ENCODE measurements at regions not wholly inside any gene's neighbourhood (a gene's known extent, or its start where the extent isn't known, plus 50 kb on each side); places are given as distances from the start of the nearest gene placed in this dataset.

GRCh38 chr16:16988963-16989362 lies 481.8 kb downstream of the XYLT1 start (continued):
- TF ChIP-seq ZNF416 (CRISPR knock-in tag; IDR thresholded peaks at IDR 0.05) (no peak), ZNF121 (CRISPR knock-in tag; IDR thresholded peaks at IDR 0.05) (no peak), NFATC4 (CRISPR knock-in tag; IDR thresholded peaks at IDR 0.05) (no peak)

GRCh38 chr16:16989368-16989767 lies 481.4 kb downstream of the XYLT1 start:
- DNase-seq (ENCODE audit: low spot score) (no peak), ATAC-seq (no peak)
- Mint-ChIP-seq H3K4me1 (0 out of 2 replicates have a peak, but pooled peaks cover 8% of the 10 kb centered on the region), H3K9me3 (peaks cover 8% of the 10 kb centered on the region), H3K36me3 (no peaks in the 10 kb centered on the region), H3K27me3 (ENCODE audit: low read depth) (no peaks in the 10 kb centered on the region), H3K4me3 (no peak overlapping the region), H3K27ac (no peak overlapping the region)
- CTCF ChIA-PET = no interaction called here
- TF ChIP-seq ZNF423 (CRISPR knock-in tag; IDR thresholded peaks at IDR 0.05) = no peak
- no peak for TF ChIP-seq CBFB (CRISPR knock-in tag; IDR thresholded peaks at IDR 0.05; ENCODE audit: low read depth)
- no peak for TF ChIP-seq ZNF281 (CRISPR knock-in tag; IDR thresholded peaks at IDR 0.05)
- no peak for TF ChIP-seq IRF2 (CRISPR knock-in tag; IDR thresholded peaks at IDR 0.05; ENCODE audit: borderline replicate concordance, low read depth)
- TF ChIP-seq NR3C1 (CRISPR knock-in tag; conservative IDR thresholded peaks at IDR 0.05; ENCODE audit: low read depth) = no peak
- no peak for TF ChIP-seq ATF3 (CRISPR knock-in tag; conservative IDR thresholded peaks at IDR 0.05)
- no peak for TF ChIP-seq PRDM15 (CRISPR knock-in tag; IDR thresholded peaks at IDR 0.05)
- TF ChIP-seq ZNF219 (CRISPR knock-in tag; IDR thresholded peaks at IDR 0.05; ENCODE audit: borderline replicate concordance) = no peak
- TF ChIP-seq SMAD4 (CRISPR knock-in tag; IDR thresholded peaks at IDR 0.05) = no peak
- no peak for TF ChIP-seq CREB1 (CRISPR knock-in tag; IDR thresholded peaks at IDR 0.05)
- no peak for TF ChIP-seq ZNF396 (CRISPR knock-in tag; IDR thresholded peaks at IDR 0.05; ENCODE audit: borderline replicate concordance)
- no peak for TF ChIP-seq NR1H2 (CRISPR knock-in tag; IDR thresholded peaks at IDR 0.05)
- no peak for TF ChIP-seq HMGA2 (CRISPR knock-in tag; IDR thresholded peaks at IDR 0.05)
- TF ChIP-seq HMGXB4 (CRISPR knock-in tag; IDR thresholded peaks at IDR 0.05) = no peak
- POLR2A ChIA-PET = no interaction called here

- no peak for ATAC-seq
- H3K27me3 Mint-ChIP-seq (ENCODE audit: low read depth) = no peaks in the 10 kb centered on the region
- no peaks in the 10 kb centered on the region for H3K36me3 Mint-ChIP-seq
- POLR2A ChIA-PET = no interaction called here
- H3K4me3 Mint-ChIP-seq = no peak overlapping the region
- H3K9me3 Mint-ChIP-seq = no peaks in the 10 kb centered on the region
- H3K4me1 Mint-ChIP-seq = 0 out of 2 replicates have a peak, but pooled peaks cover 11% of the 10 kb centered on the region
- no peak overlapping the region for H3K27ac Mint-ChIP-seq
- DNase-seq (ENCODE audit: low spot score) = no peak
- CTCF ChIA-PET = interaction anchor here (0.6 kb wide), 1 partner anchor 14 kb away, joined by 3 read pairs; no protein-coding TSS in a partner anchor
- TF ChIP-seq CREB1 (CRISPR knock-in tag; IDR thresholded peaks at IDR 0.05) (no peak), ZNF512 (CRISPR knock-in tag; IDR thresholded peaks at IDR 0.05; ENCODE audit: borderline replicate concordance) (no peak), AR (CRISPR knock-in tag; IDR thresholded peaks at IDR 0.05) (no peak), FOXP1 (CRISPR knock-in tag; IDR thresholded peaks at IDR 0.05; ENCODE audit: borderline replicate concordance) (no peak), ATF1 (CRISPR knock-in tag; IDR thresholded peaks at IDR 0.05) (no peak), OVOL2 (CRISPR knock-in tag; IDR thresholded peaks at IDR 0.05; ENCODE audit: borderline replicate concordance) (no peak), MYBL2 (CRISPR knock-in tag; IDR thresholded peaks at IDR 0.05) (no peak), CBFB (CRISPR knock-in tag; IDR thresholded peaks at IDR 0.05; ENCODE audit: low read depth) (no peak)
Measured at GRCh38 chr16:16991711-16992110, 479.0 kb downstream of the XYLT1 start.

Measured in WTC11 (cell line).